HL-60 (cell line): ENCODE measurements at regions not wholly inside any gene's neighbourhood (a gene's known extent, or its start where the extent isn't known, plus 50 kb on each side); places are given as distances from the start of the nearest gene placed in this dataset.

Experiments used
- DNase-seq, 2 experiments: peaks; one replicate each; pipeline ENCODE4 v3.0.0-alpha.2; 2010 to 2020; ENCODE audit warnings: low read depth in 1 of 2, low spot score in 1 of 2
- H3K27ac ChIP-seq: fragments of 250-450 bp; sonication (Bioruptor Pico); replicated peaks from 2 replicates; pipeline ENCODE4 v1.5.1; 2020; ENCODE audit warnings: mild to moderate bottlenecking, moderate library complexity
- H3K27me3 ChIP-seq: fragments of 250-450 bp; sonication (Bioruptor Pico); 2 replicates; pipeline ENCODE4 v1.5.1; 2021; ENCODE audit warnings: mild to moderate bottlenecking, moderate library complexity; ENCODE audit not compliant: insufficient read depth, poor library complexity, severe bottlenecking
- H3K4me3 ChIP-seq: replicated peaks from 2 replicates; pipeline ENCODE4 v1.5.1; 2011; ENCODE audit warnings: mild to moderate bottlenecking, control low read depth, low read length; ENCODE audit not compliant: insufficient read depth
- POLR2AphosphoS5 ChIP-seq: IDR thresholded peaks from 2 replicates; pipeline ENCODE4 v1.6.1; 2012; ENCODE audit warnings: low read depth
- REST ChIP-seq: IDR thresholded peaks from 2 replicates; pipeline ENCODE4 v1.6.1; 2012; ENCODE audit warnings: low read depth; ENCODE audit not compliant: insufficient replicate concordance

GRCh38 chrX:94977986-94978385 is 1304.0 kb downstream of the FAM133A start:
- TF ChIP-seq REST (no peak), POLR2AphosphoS5 (no peak)
- Histone ChIP-seq H3K4me3 (no peak overlapping the region), H3K27me3 (no peaks in the 10 kb centered on the region), H3K27ac (no peak overlapping the region)
- no peak for DNase-seq
